GM19395 (cell line): ENCODE measurements at regions not wholly inside any gene's neighbourhood (a gene's known extent, or its start where the extent isn't known, plus 50 kb on each side); places are given as distances from the start of the nearest gene placed in this dataset.

Experiments
- ATAC-seq: cut with Tn5 transposase; IDR thresholded peaks from one replicate; pipeline ENCODE4 v1.9.1; 2021; ENCODE audit warnings: mild to moderate bottlenecking, moderate library complexity; ENCODE audit not compliant: unreplicated experiment

DNA sequence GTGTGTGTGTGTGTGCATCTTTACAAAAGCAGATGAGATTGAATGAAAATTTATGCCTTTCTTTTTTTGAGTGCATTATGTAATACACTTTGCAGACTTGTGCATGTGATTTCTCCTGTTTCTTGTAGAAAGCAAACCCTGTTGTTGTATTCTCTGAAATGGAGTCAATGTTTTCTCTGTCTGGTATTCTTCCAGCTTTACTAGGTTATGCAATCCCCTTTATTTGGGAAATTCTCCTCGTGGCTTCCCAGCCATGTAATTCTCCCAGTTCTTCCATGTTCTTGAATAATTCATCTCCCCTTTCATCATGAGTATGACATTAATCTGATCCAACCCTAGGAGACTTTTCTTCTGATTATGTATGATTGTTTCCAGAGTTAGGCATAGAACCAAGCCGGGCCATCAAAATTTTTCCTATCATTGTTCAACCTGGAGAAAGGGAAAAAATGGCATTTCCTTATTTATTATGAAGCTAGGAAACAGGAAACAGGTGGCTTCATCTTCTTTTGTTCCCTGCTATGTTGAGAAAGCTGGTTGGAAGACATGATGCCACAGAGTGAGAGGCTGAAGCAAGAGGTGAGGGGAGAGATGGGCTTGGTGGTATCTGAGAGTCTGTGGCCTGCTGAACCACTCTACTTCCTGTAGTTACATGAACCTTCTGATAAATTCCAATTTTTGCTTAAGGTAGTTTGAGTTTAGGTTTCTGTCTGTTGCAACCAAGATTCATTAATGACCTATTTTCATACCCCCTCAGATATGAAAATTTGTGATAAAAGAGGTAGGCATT, 68.8 kb downstream of the PRL start:
- no peak for ATAC-seq

DNA sequence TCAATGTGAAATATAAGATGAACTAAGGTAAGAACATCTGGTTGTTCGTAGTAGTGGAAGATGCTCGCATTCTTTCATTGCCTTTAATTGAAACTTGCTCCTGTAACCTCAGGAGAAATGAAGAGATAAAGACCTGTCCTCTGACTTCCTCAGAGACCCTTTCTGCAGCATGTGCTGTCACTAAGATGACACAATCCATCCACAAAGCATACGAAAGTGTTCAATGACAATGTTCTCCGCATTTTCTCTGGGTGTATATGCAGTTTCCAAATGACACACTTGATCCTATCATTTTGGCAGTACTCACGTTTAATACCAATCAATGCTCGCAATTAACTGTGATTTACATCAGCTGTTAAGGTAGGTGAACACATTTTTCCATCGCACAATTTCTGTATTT, 65.8 kb downstream of the PRL start:
- no peak for ATAC-seq

DNA sequence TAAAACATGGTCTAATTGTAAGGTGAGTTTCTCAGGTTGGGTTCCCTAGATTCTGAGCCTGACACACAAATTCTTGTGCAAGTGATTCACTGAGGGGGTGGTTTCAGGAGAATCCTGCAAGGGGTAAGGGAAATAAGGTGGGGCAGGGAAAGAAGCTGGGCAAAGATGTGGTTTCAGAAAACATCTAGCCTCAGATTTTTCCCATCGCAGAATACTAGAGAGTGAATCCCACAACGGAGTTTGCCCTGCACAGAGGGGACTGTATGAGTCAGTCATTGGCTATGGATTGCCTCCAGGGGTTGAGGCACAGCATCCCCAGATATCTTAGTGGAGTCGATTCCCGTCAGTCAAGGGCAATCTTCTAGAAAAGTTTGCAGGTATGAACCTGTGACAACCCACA, 65.2 kb downstream of the PRL start:
- no peak for ATAC-seq

DNA sequence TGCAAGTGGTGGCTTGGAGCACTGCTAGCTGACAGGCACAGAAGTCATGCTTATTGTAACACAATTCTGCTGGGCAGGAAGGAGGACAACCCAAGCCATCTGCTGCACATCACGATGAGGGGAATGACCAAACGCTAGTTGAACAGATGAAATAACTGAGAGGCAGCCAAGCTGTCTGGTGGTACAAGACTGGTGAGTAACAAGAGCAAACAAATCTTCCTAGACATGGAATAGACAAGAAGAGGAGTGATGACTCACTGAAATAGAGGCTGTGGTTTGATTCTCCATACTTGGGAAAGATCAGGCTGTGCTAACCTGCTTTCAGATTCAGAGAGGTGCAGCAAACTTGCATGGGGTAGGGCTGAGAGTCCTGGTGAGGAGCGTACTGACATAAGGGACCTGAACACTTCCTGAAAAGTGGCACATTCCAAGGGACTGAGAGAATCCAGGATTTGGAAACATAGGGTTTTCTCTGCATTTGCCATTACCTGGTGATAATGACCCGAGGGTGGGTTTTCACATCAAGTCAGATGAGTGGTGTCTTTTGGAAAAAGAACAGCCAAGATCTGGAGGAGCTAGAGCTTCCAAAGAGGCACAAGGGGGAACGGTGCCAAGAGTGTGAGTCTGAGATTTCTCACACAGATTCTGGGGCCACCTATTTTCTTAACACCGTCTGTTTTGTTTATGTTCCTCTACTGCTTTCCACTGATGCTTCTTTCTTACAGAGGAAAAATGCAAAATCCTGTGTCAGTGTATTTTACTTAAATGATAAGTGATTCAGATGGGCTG, 60.0 kb downstream of the PRL start:
- no peak for ATAC-seq
